ENCODE measurements at regions not wholly inside any gene's neighbourhood (a gene's known extent, or its start where the extent isn't known, plus 50 kb on each side); places are given as distances from the start of the nearest gene placed in this dataset.
"Not testable (repeated sequence)": the region's sequence is repeated elsewhere in the genome, so short reads cannot be mapped to it uniquely, and the experiment has no call there.

DNA sequence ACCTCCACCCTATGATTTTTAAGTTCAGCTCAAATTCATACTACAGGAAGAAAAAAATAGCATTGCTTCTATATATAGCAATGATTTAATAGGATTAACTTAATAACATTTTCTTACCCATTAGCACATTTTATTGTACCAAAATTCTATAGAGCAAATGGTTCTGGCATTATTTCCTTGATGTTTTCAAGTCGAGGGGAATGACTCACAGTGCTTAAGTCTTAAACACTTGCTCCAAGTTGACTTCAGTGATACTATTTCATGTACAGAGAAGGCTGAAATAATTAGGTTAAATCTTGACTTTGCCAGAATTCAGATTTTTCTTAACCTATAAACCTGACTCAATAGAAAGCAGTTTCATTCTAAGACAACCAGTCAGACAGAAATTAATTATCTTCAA, 1133.8 kb downstream of the SORCS3 start:
- no peak for DNase-seq (ENCODE audit: low spot score)

DNA sequence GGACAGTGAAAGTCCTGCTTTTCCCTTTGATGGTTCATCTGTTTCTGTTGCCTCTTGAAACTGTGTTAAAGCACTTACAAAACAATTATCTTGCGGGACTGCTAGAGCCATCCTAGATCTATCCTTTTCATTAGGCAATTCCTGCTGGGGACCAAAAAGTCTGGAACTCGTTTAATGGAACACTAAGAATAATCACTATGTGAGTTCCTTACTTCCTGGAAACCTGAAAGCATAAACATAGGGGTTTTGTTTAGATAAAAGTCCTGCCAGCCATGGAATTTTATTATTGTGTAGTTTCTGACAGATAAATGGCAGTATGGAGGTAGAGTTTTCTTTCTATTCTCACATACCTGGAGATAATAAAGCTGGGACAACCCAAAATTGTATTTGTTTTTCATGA, 1133.3 kb downstream of the SORCS3 start:
- no peak for DNase-seq (ENCODE audit: low spot score)

DNA sequence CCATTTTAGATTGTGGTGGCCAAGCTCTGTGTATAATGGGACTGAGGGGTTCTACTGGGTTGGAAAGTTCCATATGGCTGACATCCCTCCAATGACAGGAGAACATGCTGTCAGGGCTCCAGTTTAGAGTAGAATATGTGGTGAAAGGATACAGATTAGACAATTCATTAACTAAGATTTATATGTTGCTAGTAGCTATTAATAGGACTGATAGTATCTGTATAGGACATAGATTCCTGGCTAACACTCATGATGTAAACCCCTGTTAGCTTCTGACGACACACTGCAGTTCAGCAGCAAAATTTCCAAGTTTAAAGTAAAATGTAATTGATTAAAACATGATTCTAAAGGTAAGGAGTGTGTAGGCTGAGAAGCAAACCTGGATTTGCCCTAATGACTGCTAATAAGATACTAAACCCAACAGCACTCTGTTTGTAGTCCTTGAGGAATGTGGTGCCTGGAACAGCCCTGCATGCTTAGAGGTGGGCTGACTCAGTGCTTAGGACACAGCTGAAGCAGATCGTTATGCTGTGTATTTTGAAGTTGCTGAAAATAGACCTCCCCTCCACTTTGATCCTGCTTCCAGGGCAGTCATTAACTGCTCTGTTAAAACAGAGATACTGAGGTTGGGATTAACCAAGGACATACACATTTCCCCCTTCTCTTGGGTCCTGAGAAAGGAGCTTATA, 1129.6 kb downstream of the SORCS3 start:
- DNase-seq (ENCODE audit: low spot score) = no peak

DNA sequence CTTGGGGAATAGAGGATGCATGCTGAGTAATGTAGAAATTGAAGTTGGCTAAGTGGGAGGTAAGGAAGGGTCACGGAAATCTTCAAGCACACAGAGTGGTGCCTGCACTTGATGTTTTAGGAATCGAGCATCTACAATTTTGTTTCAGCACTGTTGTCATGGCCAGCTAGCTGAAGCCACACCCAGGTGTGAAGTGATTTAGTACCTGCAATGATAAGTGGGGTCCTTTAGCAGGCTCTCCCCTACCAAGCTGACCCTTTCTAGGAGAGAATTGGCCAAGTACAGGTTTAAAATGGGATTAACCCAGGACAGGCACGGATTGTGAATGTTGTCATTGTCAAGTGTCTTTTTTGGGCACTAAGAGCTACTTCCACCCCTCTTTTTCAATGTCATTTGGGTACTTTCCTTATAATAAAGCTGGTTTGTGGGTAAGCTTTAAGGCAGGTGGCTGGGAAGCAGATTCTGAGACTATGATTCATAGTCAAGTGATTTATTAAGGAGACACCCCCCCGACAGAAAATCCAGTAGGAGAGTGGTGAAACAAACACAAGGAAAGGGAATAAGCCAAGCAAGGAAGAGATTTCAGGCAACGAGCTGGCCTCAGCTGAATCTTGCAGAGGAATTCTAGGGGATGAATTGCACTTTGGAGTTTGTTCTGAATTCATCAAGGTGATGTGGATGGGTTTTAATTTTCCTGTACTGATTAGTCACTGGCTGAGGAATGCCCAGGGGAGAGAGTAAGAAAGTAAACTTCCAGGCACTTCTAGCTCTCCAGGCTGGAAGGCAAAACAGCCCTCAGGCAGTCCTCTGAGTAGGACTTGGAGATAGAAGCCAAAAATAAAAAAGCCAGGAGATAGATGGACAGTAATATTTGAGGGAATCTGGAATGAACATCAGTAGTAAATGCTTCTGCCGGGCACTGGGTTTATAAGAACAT, 1128.4 kb downstream of the SORCS3 start:
- no peak for DNase-seq (ENCODE audit: low spot score)

DNA sequence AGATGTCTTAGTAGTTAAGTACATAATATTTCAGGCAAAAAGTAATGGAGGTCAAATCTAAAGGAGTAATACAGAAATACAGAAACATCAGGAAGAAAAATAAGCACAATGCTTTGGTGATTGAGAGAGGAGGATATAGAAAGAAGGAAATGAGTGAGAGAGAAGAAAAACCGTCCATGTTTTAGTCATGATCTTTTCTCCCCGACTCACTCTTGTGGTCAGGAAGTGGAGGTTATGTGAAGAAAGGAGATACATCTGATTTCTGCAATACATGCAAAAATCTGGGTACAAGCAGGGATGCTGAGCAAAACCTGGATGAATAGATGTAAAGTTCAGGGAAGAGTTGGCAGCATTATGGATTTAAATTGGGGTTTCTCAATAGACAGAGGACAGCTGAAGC, 1122.5 kb downstream of the SORCS3 start:
- no peak for DNase-seq (ENCODE audit: low spot score)

DNA sequence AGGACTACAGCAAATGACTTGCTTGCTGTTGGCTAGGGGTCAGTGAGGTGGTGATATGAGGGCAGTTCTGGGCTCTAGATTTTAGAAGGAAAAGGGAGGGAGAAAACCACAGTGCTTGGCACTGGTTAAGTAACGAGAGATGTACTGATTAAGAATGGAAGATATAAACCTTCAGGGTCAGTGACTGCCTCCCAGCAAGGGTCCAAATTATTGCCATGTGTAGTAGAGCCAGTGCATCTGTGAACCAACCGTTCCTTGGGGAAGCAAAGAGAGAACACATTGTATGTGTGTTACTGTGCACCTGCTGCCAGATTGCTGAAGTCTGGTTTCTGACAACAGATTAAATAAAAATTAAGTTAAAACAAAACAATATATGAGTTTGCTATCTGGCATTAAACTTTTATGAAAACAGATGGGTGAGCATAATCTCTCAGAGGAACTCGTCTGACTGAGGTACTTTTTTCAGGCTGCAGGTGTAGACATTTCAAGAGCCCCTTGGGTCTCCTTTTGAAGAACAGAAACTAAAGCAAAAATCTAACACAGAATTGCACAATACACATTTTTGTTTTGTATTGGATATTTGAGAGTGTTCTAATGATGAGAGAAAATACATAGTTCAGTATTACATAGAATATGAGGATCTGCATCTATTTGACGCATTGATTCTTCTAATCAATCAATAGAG, 1120.6 kb downstream of the SORCS3 start:
- no peak for DNase-seq (ENCODE audit: low spot score)

DNA sequence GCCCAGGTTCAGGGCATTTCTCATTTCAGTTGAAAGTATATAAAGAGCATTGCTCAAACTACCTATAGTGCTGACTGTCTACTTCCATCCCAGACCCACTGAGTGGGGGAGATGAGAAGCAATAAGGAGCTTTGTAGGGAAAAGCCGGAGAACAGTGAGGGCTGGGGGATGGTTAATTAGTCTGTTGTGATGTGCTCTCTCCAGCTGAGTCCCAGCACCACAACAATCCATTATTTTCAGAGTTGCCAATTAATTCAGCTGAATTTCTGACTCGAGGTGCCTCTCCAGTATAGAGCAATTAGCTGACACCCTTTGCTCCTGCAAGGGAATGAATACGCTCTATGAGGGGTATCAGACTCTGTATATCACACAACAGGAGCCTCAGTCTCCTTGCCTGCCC, 1118.6 kb downstream of the SORCS3 start:
- no peak for DNase-seq (ENCODE audit: low spot score)

DNA sequence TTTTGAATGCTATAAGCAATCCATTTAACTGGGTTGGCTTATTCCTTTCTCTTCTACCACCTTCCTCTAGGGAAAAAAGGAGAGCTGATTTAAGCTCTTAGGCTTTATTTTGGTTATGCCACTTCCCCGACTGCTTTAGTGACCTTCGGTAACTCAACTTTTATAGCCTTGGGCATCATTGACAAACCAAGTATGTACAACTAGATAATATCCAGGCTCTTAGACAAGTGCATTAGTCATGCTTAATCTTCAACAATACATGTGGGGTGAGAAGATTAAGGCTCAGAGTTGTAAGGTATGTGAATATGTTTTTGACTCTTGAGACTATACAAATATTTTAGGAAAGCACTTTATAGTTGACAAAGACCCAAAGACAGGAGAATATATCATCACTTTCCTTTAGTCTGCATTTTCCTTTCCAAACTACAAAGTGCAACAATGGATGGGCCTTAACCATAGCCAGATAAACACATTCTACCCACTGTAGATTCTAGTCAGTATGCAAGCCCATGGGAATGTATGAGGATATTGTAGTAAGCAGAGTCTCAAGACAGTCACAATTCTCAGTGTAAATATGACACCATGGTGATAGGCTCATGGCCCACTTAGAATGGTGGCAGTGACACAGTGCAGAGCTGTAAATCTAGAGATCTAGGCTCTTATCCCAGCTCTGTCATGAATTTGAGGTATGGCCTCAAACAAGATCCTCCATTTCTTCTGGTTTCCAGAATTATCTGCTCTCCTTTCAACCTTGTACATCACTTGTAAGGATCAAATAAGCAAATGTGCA, 1117.3 kb downstream of the SORCS3 start:
- DNase-seq (ENCODE audit: low spot score) = no peak

DNA sequence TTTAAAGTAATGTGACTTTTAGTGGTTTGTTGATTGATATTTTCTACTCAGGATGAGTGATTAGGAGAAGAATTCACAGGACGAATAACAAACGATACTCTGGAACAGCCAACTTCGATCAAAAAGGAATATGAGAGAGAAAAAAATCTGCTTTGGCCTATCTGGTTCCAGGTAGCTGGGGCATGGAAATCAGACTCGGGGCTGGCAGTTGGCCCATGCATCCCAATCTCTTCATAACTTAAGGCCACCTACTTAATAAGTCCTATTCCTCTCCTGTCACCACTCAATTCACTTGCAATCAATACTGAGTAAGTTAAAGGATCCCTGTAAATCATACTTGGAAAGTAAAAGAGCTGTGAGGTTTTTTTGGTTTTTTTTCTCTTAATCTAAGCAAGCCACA, 1116.2 kb downstream of the SORCS3 start:
- no peak for DNase-seq (ENCODE audit: low spot score)

DNA sequence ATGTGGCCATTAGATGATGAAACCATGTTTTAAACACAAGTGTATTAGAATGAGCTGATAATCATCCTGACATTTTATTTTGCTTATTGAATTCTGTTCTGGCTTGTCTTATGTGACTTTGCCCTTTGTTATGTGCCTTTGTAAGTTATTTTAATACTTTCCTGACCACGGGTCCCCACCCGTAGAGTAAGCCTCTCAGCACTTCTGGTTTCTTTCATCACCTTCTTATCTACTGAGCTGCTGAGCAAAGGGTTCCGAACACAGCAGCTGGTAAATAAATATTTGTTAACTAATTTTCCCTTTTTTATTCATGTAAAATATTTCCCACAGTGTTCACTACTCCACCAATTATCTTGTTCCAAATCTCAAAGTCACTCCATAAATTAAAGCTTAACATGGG, 1115.3 kb downstream of the SORCS3 start:
- no peak for DNase-seq (ENCODE audit: low spot score)

DNA sequence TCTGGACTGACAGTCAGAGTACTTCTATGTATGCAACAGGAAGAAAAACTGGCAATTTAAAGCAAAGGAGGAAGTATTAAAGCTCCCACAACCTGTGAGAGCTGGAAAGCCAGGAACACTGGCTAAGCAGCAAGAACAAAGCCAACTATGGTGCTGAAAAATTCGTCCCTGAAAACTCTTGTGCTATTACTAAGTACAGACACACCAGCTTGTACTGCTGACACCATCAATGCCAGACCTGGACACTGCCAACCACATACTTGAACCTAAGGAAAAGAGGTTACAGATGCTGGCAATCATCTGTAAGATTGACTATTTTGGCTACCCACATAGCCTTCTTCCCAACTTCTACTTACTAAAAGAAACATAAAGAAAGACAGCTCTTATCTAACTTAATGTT, 1110.6 kb downstream of the SORCS3 start:
- DNase-seq (ENCODE audit: low spot score) = no peak

DNA sequence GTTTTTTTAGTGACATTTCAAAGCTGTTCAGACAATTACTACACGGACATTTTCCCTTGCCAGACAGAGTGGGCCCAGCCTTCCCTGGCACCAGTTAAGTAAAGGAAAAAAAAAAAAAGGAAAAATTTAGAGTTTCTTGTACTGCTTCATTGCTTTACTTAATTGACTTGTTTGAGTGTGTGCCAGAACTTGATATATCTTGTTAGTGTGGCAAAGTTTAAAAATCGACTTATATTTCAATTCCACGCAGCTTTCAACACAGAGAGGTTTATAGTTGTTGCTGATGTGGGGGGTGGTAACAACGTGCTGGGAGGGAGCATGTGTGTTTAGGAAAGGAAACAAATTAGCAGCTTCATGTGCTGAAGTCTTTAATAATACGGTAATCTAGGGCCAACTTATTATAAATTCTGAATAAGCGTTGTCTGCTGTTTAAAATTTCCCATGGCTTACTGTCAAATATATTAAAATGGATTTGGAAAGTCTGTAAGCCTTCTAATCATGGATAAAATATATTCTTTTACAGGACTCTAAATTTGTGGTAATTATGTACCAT, 1104.6 kb downstream of the SORCS3 start:
- no peak for DNase-seq (ENCODE audit: low spot score)

DNA sequence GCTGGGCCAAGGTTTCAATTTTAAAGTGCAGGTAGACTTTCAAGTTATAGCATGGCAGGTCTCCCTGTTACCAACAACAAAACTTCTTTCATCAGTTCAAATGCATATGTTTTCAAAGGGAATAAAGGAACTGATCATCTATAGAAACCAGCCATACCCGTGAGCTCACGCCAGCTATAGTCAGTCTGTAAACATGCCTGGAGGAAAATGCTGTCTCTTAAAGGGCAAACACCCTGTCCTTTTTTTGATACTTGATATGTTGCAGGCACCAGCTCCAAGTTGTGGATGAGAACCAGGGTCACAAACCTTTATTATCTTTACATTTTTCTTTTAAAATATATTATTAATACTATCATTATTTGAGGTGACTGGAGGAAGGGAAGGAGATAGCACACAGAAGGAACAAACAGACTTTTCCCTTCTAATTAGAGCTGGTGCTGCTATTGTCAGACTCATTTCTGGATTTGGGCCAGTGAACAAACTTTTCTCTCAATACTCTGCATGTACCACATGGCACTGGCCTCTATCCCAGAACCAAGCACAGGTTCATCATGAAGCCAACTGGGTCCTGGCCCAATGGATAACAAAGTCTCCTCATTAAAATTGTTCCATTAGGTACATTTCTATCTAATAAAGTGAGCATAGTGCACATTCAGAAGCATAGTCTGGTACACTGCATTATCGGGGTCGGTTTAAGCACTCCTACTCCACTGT, 1102.4 kb downstream of the SORCS3 start:
- no peak for DNase-seq (ENCODE audit: low spot score)

DNA sequence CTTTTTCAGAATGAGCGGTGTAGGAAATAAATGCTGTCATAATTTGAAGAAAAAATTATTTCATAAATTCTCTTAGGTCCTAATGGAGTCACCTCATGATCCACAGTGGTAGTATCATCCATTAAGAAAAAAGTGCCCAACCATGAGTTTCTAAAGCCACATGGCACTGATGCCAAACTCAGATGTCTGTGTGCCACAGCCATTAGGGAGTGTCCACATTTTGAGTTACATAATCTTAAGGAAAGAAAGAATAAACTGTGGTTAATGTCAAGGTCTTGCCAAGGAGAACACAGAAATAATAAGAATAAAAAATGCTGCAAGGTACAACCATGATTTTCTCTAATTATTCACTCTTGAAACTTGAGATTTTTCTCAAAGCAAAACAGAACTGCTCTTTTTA, 1101.8 kb downstream of the SORCS3 start:
- no peak for DNase-seq (ENCODE audit: low spot score)

DNA sequence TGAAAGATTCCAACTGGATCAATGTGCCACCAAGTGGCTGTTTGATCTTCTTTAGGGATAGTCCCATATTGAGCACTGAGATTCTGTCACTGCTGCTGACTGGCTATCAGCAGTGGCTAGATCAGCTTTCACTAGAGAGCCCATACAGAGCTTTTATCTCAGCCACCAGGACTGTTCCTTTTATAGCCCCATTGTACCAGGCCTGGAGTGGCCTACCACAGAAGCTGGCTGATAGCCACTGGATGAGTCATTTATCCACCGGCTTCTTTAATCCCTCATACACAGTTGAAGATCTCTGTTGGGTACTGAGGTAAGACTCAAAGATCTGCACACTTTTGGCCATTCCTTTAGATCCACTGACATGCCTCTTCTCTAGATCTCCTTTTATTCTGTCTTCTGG, 1101.1 kb downstream of the SORCS3 start:
- no peak for DNase-seq (ENCODE audit: low spot score)

DNA sequence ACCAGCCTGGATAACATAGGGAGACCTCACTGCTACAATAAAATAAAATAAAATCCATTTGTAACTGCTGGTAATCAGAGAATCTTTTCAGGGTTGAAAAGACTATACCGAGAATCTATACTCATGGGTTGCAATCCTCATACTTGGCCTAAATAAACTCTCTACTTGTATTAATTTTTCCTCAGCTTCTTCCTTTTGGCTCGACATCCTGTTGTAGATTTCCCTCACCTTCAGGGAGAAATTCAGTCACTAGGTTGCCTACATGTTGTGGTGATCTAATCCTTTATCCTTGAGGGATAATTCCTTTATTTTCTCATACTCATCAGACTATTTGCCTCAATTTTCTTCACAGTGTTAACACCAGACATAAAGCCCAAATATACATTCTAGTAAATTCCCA, 1093.4 kb downstream of the SORCS3 start:
- no peak for DNase-seq (ENCODE audit: low spot score)

DNA sequence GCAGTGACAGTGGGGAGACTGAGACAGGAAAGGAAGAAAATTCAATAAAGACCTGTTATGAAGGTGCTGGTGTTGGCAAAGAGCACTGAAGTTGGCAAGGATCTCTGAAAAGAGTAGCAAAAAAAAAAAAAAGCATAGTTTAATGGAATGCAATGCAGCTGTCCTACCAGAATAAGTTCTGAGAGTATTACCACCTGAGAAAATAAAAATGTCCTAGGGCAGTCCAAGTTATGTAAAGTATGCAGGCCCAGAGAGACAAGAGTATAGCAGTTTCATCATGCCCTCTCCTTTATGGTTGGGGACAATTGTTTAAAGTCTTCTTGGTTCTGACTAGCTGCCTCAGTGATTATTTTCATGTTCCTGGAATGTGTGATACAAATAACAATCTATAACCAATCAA, 1092.8 kb downstream of the SORCS3 start:
- no peak for DNase-seq (ENCODE audit: low spot score)

DNA sequence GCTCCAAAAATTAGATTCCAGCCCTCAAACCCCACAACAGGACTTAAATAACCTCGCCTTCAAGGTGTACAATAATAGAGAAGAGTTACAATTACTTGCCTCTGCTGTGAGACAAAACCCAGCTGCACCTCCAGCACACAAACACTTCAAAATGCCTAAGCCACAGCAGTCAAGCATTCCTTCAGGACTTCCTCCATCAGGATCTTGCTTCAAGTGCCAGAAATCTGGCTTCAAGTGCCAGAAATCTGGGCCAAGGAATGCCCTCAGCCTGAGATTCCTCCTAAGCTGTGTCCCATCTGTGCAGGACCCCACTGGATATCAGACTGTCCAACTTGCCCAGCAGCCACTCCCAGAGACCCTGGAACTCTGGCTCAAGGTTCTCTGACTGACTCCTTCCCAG, 1088.3 kb downstream of the SORCS3 start:
- no peak for DNase-seq (ENCODE audit: low spot score)

DNA sequence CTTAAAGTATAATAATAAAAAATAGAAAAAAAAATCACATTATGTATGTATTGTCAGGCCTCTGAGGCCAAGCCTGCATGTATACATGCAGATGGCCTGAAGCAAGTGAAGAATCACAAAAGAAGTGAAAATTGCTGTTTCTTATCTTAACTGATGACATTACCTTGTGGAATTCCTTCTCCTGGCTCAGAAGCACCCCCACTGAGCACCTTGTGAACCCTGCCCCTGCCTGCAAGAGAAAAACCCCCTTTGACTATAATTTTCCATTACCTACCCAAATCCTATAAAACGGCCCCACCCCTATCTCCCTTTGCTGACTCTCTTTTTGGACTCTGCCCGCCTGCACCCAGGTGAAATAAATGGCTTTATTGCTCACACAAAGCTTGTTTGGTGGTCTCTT, 1086.5 kb downstream of the SORCS3 start:
- not testable (repeated sequence) for DNase-seq (ENCODE audit: low spot score)

DNA sequence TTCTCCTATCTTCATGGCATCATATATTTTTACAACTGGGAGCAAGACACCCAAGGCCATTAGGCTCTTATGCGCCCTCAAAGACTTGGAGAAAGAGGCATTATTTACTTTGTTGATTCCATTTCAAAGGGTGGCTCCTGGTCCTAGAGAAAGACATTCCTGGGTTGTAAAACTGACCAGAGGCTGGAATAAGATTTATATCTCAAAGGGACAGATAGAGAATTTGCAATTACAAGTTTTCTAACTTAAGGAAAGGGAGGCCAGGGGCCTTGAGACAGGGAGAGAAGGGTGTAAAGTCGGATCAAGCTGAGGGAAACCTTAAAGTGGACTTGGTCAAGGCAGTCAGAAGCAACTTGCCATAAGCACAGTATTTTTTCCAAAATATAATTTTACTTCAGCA, 1086.0 kb downstream of the SORCS3 start:
- no peak for DNase-seq (ENCODE audit: low spot score)

DNA sequence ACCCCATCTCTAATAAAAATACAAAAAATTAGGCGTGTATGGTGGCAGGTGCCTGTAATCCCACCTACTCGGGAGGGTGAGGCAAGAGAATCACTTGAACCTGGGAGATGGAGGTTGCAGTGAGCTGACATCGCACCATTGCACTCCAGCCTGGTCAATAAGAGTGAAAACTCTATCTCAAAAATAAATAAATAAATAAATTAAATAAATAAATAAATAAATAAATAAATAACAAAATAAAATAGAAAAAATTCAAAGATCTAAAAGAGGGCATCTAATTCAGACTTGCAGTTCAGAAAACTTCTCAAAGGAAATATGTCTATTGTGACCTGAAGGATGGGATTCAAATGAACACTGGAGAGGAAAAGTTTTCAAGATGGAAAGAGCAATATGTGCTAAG, 1085.1 kb downstream of the SORCS3 start:
- DNase-seq (ENCODE audit: low spot score) = no peak
